Tibial nerve (tissue), 4 donors: ENCODE measurements at regions not wholly inside any gene's neighbourhood (a gene's known extent, or its start where the extent isn't known, plus 50 kb on each side); places are given as distances from the start of the nearest gene placed in this dataset.

Experiments
- CTCF ChIP-seq, 5 experiments: fragments of 200-600 bp in 3 of 5; fragments of 450-650 bp in 2 of 5; sonication (generic) in 3 of 5; IDR thresholded peaks; one replicate each; pipeline ENCODE4 v1.5.1; 2016 to 2019; ENCODE audit warnings: antibody characterized with exemption in 5 of 5, mild to moderate bottlenecking in 3 of 5, moderate library complexity in 2 of 5
- EP300 ChIP-seq, 2 donors: sonication (generic); formaldehyde crosslinking; IDR thresholded peaks; one replicate each; pipeline ENCODE4 v1.6.1; 2017; ENCODE audit warnings: antibody characterized with exemption in 2 of 2, mild to moderate bottlenecking in 1 of 2

- TF ChIP-seq CTCF (IDR thresholded peaks at IDR 0.05) (no peak), EP300 (IDR thresholded peaks at IDR 0.05) (no peak)
These were observed 297.8 kb downstream of the MYCN start for GRCh38 chr2:16238001-16238761.
